IMR-90 (cell line): ENCODE measurements at regions not wholly inside any gene's neighbourhood (a gene's known extent, or its start where the extent isn't known, plus 50 kb on each side); places are given as distances from the start of the nearest gene placed in this dataset.
"Not testable (repeated sequence)": the region's sequence is repeated elsewhere in the genome, so short reads cannot be mapped to it uniquely, and the experiment has no call there.

Experiments used
- ATAC-seq: fragments of 200-7000 bp; cut with Tn5 transposase; 2 replicates; pipeline ENCODE4 v1.9.1; 2020; ENCODE audit warnings: low read depth, mild to moderate bottlenecking, moderate library complexity
- BruUV-seq: library from RNA; stranded (reverse); fragments of 400-500 nt; replicated peaks from 2 replicates; lab custom pipeline; 2021; lab: Mats Ljungman, UMichigan
- CTCF ChIA-PET: fragments of 300-600 bp; formaldehyde crosslinking; extraction: SDS; loops from one replicate; lab custom pipeline; 2021; ENCODE audit warnings: antibody characterized with exemption; lab: Yijun Ruan, JAX
- POLR2A ChIA-PET: fragments of 300-600 bp; sonication (Branson Sonifier 250); formaldehyde crosslinking; loops from one replicate; lab custom pipeline; 2022; ENCODE audit warnings: antibody characterized with exemption; ENCODE audit not compliant: unreplicated experiment; lab: Charles Lee
- DNase-seq: peaks from one replicate; pipeline ENCODE4 v3.0.0; 2013
- H2AFZ ChIP-seq: replicated peaks from 2 replicates; pipeline ENCODE3; 2013; ENCODE audit warnings: low read length, mild to moderate bottlenecking; ENCODE audit not compliant: poor library complexity
- H2AK5ac ChIP-seq: 2 replicates; pipeline ENCODE4 v1.6.1; 2013; ENCODE audit warnings: low read depth, low read length, inconsistent platforms
- H2AK9ac ChIP-seq: replicated peaks from 2 replicates; pipeline ENCODE3; 2013; ENCODE audit warnings: mild to moderate bottlenecking, low read depth, low read length, moderate library complexity; ENCODE audit not compliant: poor library complexity
- H2BK120ac ChIP-seq: 2 replicates; pipeline ENCODE4 v1.6.1; 2013; ENCODE audit warnings: low read depth, low read length, inconsistent platforms
- H2BK15ac ChIP-seq: 3 replicates; pipeline ENCODE4 v1.6.1; 2013; ENCODE audit warnings: low read depth, low read length, inconsistent platforms
- H2BK20ac ChIP-seq: 2 replicates; pipeline ENCODE4 v1.6.1; 2013; ENCODE audit warnings: low read depth, mild to moderate bottlenecking, inconsistent platforms, low read length, moderate library complexity
- H2BK5ac ChIP-seq: 2 replicates; pipeline ENCODE4 v1.6.1; 2013; ENCODE audit warnings: mild to moderate bottlenecking, low read depth, low read length, inconsistent platforms; ENCODE audit not compliant: poor library complexity, severe bottlenecking
- H3K14ac ChIP-seq: replicated peaks from 2 replicates; pipeline ENCODE4 v1.6.1; 2013; ENCODE audit warnings: low read depth, low read length, inconsistent platforms
- H3K18ac ChIP-seq: 2 replicates; pipeline ENCODE4 v1.6.1; 2013; ENCODE audit warnings: low read depth, low read length, control low read depth
- H3K23ac ChIP-seq: 2 replicates; pipeline ENCODE4 v1.6.1; 2013; ENCODE audit warnings: low read depth, low read length, inconsistent platforms
- H3K27ac ChIP-seq: 2 replicates; pipeline ENCODE4 v1.5.1; 2013; ENCODE audit warnings: mild to moderate bottlenecking, control low read depth, low read length; ENCODE audit not compliant: insufficient read depth
- H3K27me3 ChIP-seq: 2 replicates; pipeline ENCODE4 v1.6.1; 2013; ENCODE audit warnings: low read length; ENCODE audit not compliant: control insufficient read depth, insufficient read depth
- H3K36me3 ChIP-seq: 2 replicates; pipeline ENCODE4 v1.6.1; 2013; ENCODE audit warnings: low read length, mixed read lengths; ENCODE audit not compliant: control insufficient read depth, insufficient read depth
- H3K4ac ChIP-seq: 2 replicates; pipeline ENCODE4 v1.6.1; 2013; ENCODE audit warnings: low read depth, low read length, inconsistent platforms
- H3K4me1 ChIP-seq: 2 replicates; pipeline ENCODE4 v1.6.1; 2013; ENCODE audit warnings: low read length, mixed read lengths; ENCODE audit not compliant: control insufficient read depth, insufficient read depth
- H3K4me2 ChIP-seq: 2 replicates; pipeline ENCODE4 v1.6.1; 2013; ENCODE audit warnings: low read depth, mild to moderate bottlenecking, control low read depth, low read length, moderate library complexity
- H3K4me3 ChIP-seq: 2 replicates; pipeline ENCODE4 v1.5.1; 2013; ENCODE audit warnings: low read depth, mild to moderate bottlenecking, control low read depth, low read length, moderate library complexity; ENCODE audit not compliant: insufficient read depth
- H3K56ac ChIP-seq: 2 replicates; pipeline ENCODE4 v1.6.1; 2013; ENCODE audit warnings: low read length, inconsistent platforms; ENCODE audit not compliant: insufficient read depth; ENCODE audit errors: extremely low read depth
- H3K79me1 ChIP-seq, 2 experiments: 2 replicates each; pipeline ENCODE4 v1.6.1; 2013; ENCODE audit warnings: low read length in 2 of 2, inconsistent platforms in 1 of 2, low read depth in 1 of 2
- H3K9ac ChIP-seq: 2 replicates; pipeline ENCODE4 v1.6.1; 2013; ENCODE audit warnings: low read depth, low read length, control low read depth
- H3K9me1 ChIP-seq: 2 replicates; pipeline ENCODE4 v1.6.1; 2013; ENCODE audit warnings: low read length, inconsistent platforms; ENCODE audit not compliant: insufficient read depth
- H3K9me3 ChIP-seq: 2 replicates; pipeline ENCODE4 v1.6.1; 2013; ENCODE audit warnings: low read length; ENCODE audit not compliant: control insufficient read depth, insufficient read depth
- H4K20me1 ChIP-seq: 2 replicates; pipeline ENCODE4 v1.6.1; 2013; ENCODE audit warnings: low read length, inconsistent platforms; ENCODE audit not compliant: insufficient read depth
- H4K5ac ChIP-seq: 2 replicates; pipeline ENCODE4 v1.6.1; 2013; ENCODE audit warnings: mild to moderate bottlenecking, low read depth, low read length, control low read depth
- H4K8ac ChIP-seq, 2 experiments: 2 replicates each; pipeline ENCODE4 v1.6.1; 2013; ENCODE audit warnings: low read depth in 2 of 2, low read length in 2 of 2, control low read depth in 1 of 2, inconsistent platforms in 1 of 2
- H4K91ac ChIP-seq: 2 replicates; pipeline ENCODE4 v1.6.1; 2013; ENCODE audit warnings: low read depth, low read length, inconsistent platforms; ENCODE audit not compliant: insufficient read depth
- WGBS, 2 experiments: methylation state at CpG; one replicate each; pipeline versions ENCODE4 v1.1.5 to v1.1.7; 2013; ENCODE audit warnings: missing lambda C conversion rate in 2 of 2; ENCODE audit not compliant: insufficient read length in 1 of 2; ENCODE audit errors: extremely low coverage in 2 of 2; 5-methylcytosine and 5-hydroxymethylcytosine counted together
- dilution Hi-C: fragments of 300-500 bp; cut with HindIII; formaldehyde crosslinking; loops from one replicate; pipeline ENCODE4 v1.14.3; 2018; ENCODE audit warnings: low sequenced_read_pairs; ENCODE audit not compliant: unreplicated experiment
- in situ Hi-C: fragments of 300-500 bp; cut with MboI; formaldehyde crosslinking; loops from 3 replicates; pipeline ENCODE4 v1.14.3; 2019; ENCODE audit warnings: low sequenced_read_pairs, inconsistent platforms, mixed read lengths
- intact Hi-C: fragments of 100-400 bp; cut with micrococcal nuclease; formaldehyde crosslinking; loops from 2 replicates; pipeline ENCODE4 v1.10.0; 2022

- H2BK20ac ChIP-seq, H3K23ac ChIP-seq, H3K27ac ChIP-seq, H3K9ac ChIP-seq, POLR2A ChIA-PET, H2BK15ac ChIP-seq, H3K4me3 ChIP-seq, H3K4me1 ChIP-seq, H2AFZ ChIP-seq, intact Hi-C loops, H3K27me3 ChIP-seq, H3K56ac ChIP-seq, H3K9me3 ChIP-seq, H3K36me3 ChIP-seq, H2AK9ac ChIP-seq, H3K79me1 ChIP-seq, dilution Hi-C loops, H3K14ac ChIP-seq, BruUV-seq, H3K18ac ChIP-seq, CTCF ChIA-PET, H2BK120ac ChIP-seq, H4K20me1 ChIP-seq, H3K9me1 ChIP-seq, H4K91ac ChIP-seq, DNase-seq, H2AK5ac ChIP-seq, ATAC-seq, H3K4ac ChIP-seq, H2BK5ac ChIP-seq, H4K5ac ChIP-seq, in situ Hi-C loops, H4K8ac ChIP-seq, H3K4me2 ChIP-seq: not testable (repeated sequence)
- no CpG with 5 or more reads among the region's 5 CpGs for WGBS, 2 experiments
Measured at GRCh38 chr10:38310111-38310510, 216.0 kb downstream of the ZNF37A start.

- H3K27me3 ChIP-seq, H2BK120ac ChIP-seq, DNase-seq, H3K4me3 ChIP-seq, H3K14ac ChIP-seq, H3K9me1 ChIP-seq, H2BK5ac ChIP-seq, H4K5ac ChIP-seq, H3K56ac ChIP-seq, H3K4ac ChIP-seq, H3K9ac ChIP-seq, H3K79me1 ChIP-seq, H3K23ac ChIP-seq, in situ Hi-C loops, H2AK9ac ChIP-seq, H3K9me3 ChIP-seq, H4K20me1 ChIP-seq, H2BK20ac ChIP-seq, POLR2A ChIA-PET, BruUV-seq, H3K36me3 ChIP-seq, H2BK15ac ChIP-seq, H3K18ac ChIP-seq, intact Hi-C loops, CTCF ChIA-PET, ATAC-seq, H3K27ac ChIP-seq, H2AK5ac ChIP-seq, H4K8ac ChIP-seq, H4K91ac ChIP-seq, H3K4me1 ChIP-seq, H3K4me2 ChIP-seq, H2AFZ ChIP-seq, dilution Hi-C loops: not testable (repeated sequence)
- no CpG with 5 or more reads among the region's 4 CpGs for WGBS, 2 experiments
Measured at GRCh38 chr10:38315090-38315805, 221.1 kb downstream of the ZNF37A start.
